ENCODE measurements at regions not wholly inside any gene's neighbourhood (a gene's known extent, or its start where the extent isn't known, plus 50 kb on each side); places are given as distances from the start of the nearest gene placed in this dataset.

DNA sequence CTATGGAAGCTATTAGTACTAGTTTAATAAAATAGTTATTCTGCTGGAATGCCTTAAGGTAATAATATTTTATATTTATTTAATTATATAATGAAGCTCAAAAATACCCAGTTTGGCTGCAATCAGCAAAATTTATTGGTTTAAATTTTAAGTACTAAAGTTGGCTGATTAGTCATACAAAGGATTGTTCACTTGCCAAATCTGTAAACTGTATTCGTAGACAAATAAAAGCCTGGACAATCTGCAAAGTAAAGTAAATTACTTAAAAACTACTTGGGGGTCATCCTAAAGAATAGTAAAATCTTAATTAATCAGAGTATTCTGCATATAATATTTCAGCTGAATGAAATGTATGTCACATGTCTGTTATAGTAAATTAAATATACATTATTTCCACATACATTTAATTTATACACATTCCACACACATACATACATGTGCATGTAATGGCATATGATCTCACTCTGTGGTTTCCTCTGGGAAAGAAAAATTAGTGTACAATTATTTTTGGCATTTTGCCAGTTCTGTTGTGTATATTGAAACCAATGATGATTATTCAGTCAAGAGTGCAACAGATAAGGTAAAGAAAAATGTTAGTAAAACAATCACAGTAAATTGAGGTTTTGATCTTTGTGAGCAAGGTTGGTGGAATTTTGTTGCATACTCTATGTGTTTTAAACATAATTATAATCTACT, 455.9 kb downstream of the CDH9 start:
- Histone ChIP-seq H3K27me3 (ENCODE audit: control insufficient read depth in 1 of 2, insufficient read depth in 2 of 2, low read length in 2 of 2) (no peaks in the 10 kb centered on the region), H3K4me3 (replicated peaks in 1 of 3; ENCODE audit: insufficient read depth in 1 of 3, low read depth in 2 of 3, low read length in 3 of 3) (no peak overlapping the region), H2AFZ (ENCODE audit: low read length) (no peak overlapping the region), H4K20me1 (ENCODE audit: insufficient read depth, low read length) (no peaks in the 10 kb centered on the region), H3K9ac (ENCODE audit: insufficient read depth, low read depth, low read length) (no peak overlapping the region), H3K4me1 (ENCODE audit: insufficient read depth, low read length) (no peaks in the 10 kb centered on the region), H3K36me3 (replicated peaks in 1 of 2; ENCODE audit: control insufficient read depth in 1 of 2, insufficient read depth in 2 of 2, low read length in 2 of 2) (no peaks in the 10 kb centered on the region), H3K9me3 (ENCODE audit: low read length) (peaks cover 5% of the 10 kb centered on the region; the same call in 1 of the 2 replicates), H3K27ac (ENCODE audit: extremely low read length, insufficient read depth, low read length) (no peak overlapping the region), H3K79me2 (ENCODE audit: insufficient read depth, low read length) (no peaks in the 10 kb centered on the region), H3K4me2 (ENCODE audit: low read depth, low read length) (no peak overlapping the region)
- in situ Hi-C loops (cut with HindIII; ENCODE audit: extremely low pct_ligation_motif_present, low pct_unique_long_range_greater_than_20kb) (no loop called here), intact Hi-C loops (cut with micrococcal nuclease; ENCODE audit: unreplicated experiment) (no loop called here)
- 5% methylated on average over 1 of the region's 1 CpG for WGBS (ENCODE audit: low lambda C conversion rate)
- no TSS peak for BruUV-seq (replicated peaks)
- 0 out of 4 replicates have a peak, but pooled peaks of 1 of the 2 experiments have one; percentile 4 for TF ChIP-seq MAFK (conservative IDR thresholded peaks at IDR 0.05 in 1 of 2, IDR thresholded peaks at IDR 0.05 in 1 of 2; ENCODE audit: low read length in 2 of 2)
- TF ChIP-seq, protein P1, sequence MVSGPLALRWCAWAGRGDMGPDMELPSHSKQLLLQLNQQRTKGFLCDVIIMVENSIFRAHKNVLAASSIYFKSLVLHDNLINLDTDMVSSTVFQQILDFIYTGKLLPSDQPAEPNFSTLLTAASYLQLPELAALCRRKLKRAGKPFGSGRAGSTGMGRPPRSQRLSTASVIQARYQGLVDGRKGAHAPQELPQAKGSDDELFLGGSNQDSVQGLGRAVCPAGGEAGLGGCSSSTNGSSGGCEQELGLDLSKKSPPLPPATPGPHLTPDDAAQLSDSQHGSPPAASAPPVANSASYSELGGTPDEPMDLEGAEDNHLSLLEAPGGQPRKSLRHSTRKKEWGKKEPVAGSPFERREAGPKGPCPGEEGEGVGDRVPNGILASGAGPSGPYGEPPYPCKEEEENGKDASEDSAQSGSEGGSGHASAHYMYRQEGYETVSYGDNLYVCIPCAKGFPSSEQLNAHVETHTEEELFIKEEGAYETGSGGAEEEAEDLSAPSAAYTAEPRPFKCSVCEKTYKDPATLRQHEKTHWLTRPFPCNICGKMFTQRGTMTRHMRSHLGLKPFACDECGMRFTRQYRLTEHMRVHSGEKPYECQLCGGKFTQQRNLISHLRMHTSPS (CRISPR knock-in tag; IDR thresholded peaks at IDR 0.05; ENCODE audit: low read depth): no peak
- peak; percentile 86 for TF ChIP-seq LCORL (IDR thresholded peaks at IDR 0.05)
- TF ChIP-seq LCORL (CRISPR knock-in tag; IDR thresholded peaks at IDR 0.05): no peak
- no peak for TF ChIP-seq ELF1 (CRISPR knock-in tag; IDR thresholded peaks at IDR 0.05)
- DNase-seq (ENCODE audit: low spot score) (no peak), FAIRE-seq (no peak), ATAC-seq (no peak)
- ChIA-PET POLR2A (no interaction called here), CTCF (ENCODE audit: low intra/inter-chr PET ratio, low total read pairs) (no interaction called here)

DNA sequence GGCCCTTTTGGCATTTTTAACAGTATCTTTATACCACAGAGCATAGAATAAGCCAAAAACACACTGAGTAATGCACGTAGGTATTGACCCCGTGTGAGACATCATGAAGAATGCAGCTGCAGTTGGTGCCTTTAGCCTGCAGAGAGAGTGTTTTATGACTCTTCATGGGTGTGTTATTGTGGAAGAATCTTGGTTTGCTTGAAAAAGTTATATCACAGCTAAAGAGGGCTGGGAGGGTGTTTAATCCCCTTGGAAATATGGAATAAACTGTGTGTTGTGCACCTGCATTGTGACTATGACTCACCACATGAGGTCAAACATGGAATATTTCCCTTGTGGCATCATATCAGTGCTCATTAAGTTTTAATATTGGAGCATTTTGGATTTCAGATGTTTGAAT, 458.7 kb downstream of the CDH9 start:
- Histone ChIP-seq H4K20me1 (ENCODE audit: insufficient read depth, low read length) (no peaks in the 10 kb centered on the region), H3K27ac (ENCODE audit: extremely low read length, insufficient read depth, low read length) (no peak overlapping the region), H3K9ac (ENCODE audit: insufficient read depth, low read depth, low read length) (no peak overlapping the region), H3K79me2 (ENCODE audit: insufficient read depth, low read length) (no peaks in the 10 kb centered on the region), H3K27me3 (ENCODE audit: control insufficient read depth in 1 of 2, insufficient read depth in 2 of 2, low read length in 2 of 2) (no peaks in the 10 kb centered on the region), H3K9me3 (ENCODE audit: low read length) (0 out of 2 replicates have a peak, but pooled peaks cover 5% of the 10 kb centered on the region), H3K4me3 (replicated peaks in 1 of 3; ENCODE audit: insufficient read depth in 1 of 3, low read depth in 2 of 3, low read length in 3 of 3) (no peak overlapping the region), H3K36me3 (replicated peaks in 1 of 2; ENCODE audit: control insufficient read depth in 1 of 2, insufficient read depth in 2 of 2, low read length in 2 of 2) (no peaks in the 10 kb centered on the region), H3K4me2 (ENCODE audit: low read depth, low read length) (no peak overlapping the region), H3K4me1 (ENCODE audit: insufficient read depth, low read length) (no peaks in the 10 kb centered on the region), H2AFZ (ENCODE audit: low read length) (no peak overlapping the region)
- TF ChIP-seq THAP9 (CRISPR knock-in tag; IDR thresholded peaks at IDR 0.05; ENCODE audit: borderline replicate concordance) (no peak), ETV5 (CRISPR knock-in tag; IDR thresholded peaks at IDR 0.05; ENCODE audit: borderline replicate concordance) (no peak), TARDBP (CRISPR knock-in tag; IDR thresholded peaks at IDR 0.05) (no peak), MXD3 (CRISPR knock-in tag; IDR thresholded peaks at IDR 0.05) (no peak), ZNF761 (CRISPR knock-in tag; conservative IDR thresholded peaks at IDR 0.05) (no peak), PLRG1 (conservative IDR thresholded peaks at IDR 0.05) (no peak), RXRA (CRISPR knock-in tag; IDR thresholded peaks at IDR 0.05) (no peak), ZBTB14 (CRISPR knock-in tag; IDR thresholded peaks at IDR 0.05) (no peak)
- in situ Hi-C loops (cut with HindIII; ENCODE audit: extremely low pct_ligation_motif_present, low pct_unique_long_range_greater_than_20kb) (no loop called here), intact Hi-C loops (cut with micrococcal nuclease; ENCODE audit: unreplicated experiment) (no loop called here)
- CTCF ChIA-PET (ENCODE audit: low intra/inter-chr PET ratio, low total read pairs): no interaction called here
- no peak for FAIRE-seq
- no peak for ATAC-seq
- DNase-seq (ENCODE audit: low spot score): no peak
- BruUV-seq (replicated peaks): no TSS peak
- WGBS (ENCODE audit: low lambda C conversion rate): 0% methylated on average over 2 of the region's 2 CpGs
- POLR2A ChIA-PET: no interaction called here
